ENCODE measurements at regions not wholly inside any gene's neighbourhood (a gene's known extent, or its start where the extent isn't known, plus 50 kb on each side); places are given as distances from the start of the nearest gene placed in this dataset.
"Not testable (repeated sequence)": the region's sequence is repeated elsewhere in the genome, so short reads cannot be mapped to it uniquely, and the experiment has no call there.

GRCh38 chr12:96085475-96085874 is 50.1 kb upstream of the LTA4H start:
- no peak for DNase-seq

- DNase-seq = not testable (repeated sequence)
Observed at GRCh38 chr12:96086190-96086589, 50.8 kb upstream of the LTA4H start.

- DNase-seq = no peak
Observed at GRCh38 chr12:96091833-96092232, 56.4 kb upstream of the LTA4H start.

- no peak for DNase-seq
Observed at GRCh38 chr12:96093543-96094196, 58.3 kb upstream of the LTA4H start.

GRCh38 chr12:96094201-96094600 is 58.8 kb upstream of the LTA4H start:
- DNase-seq = no peak

- DNase-seq = no peak
Observed at GRCh38 chr12:96098631-96099030, 63.2 kb upstream of the LTA4H start.

GRCh38 chr12:96099421-96099820 is 64.0 kb upstream of the LTA4H start:
- no peak for DNase-seq

- peak; percentile 5 for DNase-seq
Observed at GRCh38 chr12:96099986-96100385, 64.6 kb upstream of the LTA4H start.

GRCh38 chr12:96101806-96102205 is 66.4 kb upstream of the LTA4H start:
- no peak for DNase-seq

- DNase-seq = no peak
Observed at GRCh38 chr12:96103067-96103644, 67.8 kb upstream of the LTA4H start.

- no peak for DNase-seq
Observed at GRCh38 chr12:96104566-96104965, 69.2 kb upstream of the LTA4H start.

- no peak for DNase-seq
Observed at GRCh38 chr12:96106137-96106536, 70.8 kb upstream of the LTA4H start.

GRCh38 chr12:96107236-96107635 is 71.8 kb upstream of the LTA4H start:
- DNase-seq = no peak

GRCh38 chr12:96108321-96108720 is 72.9 kb upstream of the LTA4H start:
- peak; percentile 26 for DNase-seq

GRCh38 chr12:96108941-96109340 is 73.6 kb upstream of the LTA4H start:
- DNase-seq = not testable (repeated sequence)

- no peak for DNase-seq
Observed at GRCh38 chr12:96112733-96113132, 77.3 kb upstream of the LTA4H start.

- no peak for DNase-seq
Observed at GRCh38 chr12:96117460-96117859, 76.7 kb upstream of the ELK3 start.

- no peak for DNase-seq
Observed at GRCh38 chr12:96120359-96121100, 73.6 kb upstream of the ELK3 start.

GRCh38 chr12:96121271-96121711 is 72.9 kb upstream of the ELK3 start:
- peak; percentile 34 for DNase-seq

GRCh38 chr12:96128292-96128691 is 65.9 kb upstream of the ELK3 start:
- not testable (repeated sequence) for DNase-seq

GRCh38 chr12:96130396-96131059 is 63.6 kb upstream of the ELK3 start:
- no peak for DNase-seq

- DNase-seq = no peak
Observed at GRCh38 chr12:96131230-96131788, 62.9 kb upstream of the ELK3 start.

- DNase-seq = no peak
Observed at GRCh38 chr12:96132819-96133218, 61.4 kb upstream of the ELK3 start.
